ENCODE measurements at regions not wholly inside any gene's neighbourhood (a gene's known extent, or its start where the extent isn't known, plus 50 kb on each side); places are given as distances from the start of the nearest gene placed in this dataset.

DNA sequence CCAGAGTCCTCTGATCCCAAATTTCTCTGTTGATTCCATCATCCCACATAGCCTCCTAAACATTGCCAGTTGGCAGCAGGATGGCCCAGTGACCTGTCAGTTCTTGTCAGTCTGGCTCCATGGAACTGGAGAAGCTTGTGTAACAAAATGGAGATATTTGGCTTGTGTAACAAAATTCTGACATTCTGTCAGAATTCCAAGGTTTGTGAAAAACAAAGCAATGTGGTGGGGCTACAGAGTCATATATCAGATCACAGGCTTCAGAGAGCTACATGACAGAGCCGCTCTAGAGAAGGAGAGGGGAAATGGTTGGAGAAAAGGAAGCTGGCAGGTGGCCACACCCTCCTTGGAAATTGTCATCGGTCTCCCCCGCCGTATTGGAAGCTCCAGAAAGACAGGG lies 75.4 kb upstream of the MAN2A1 start:
- TF ChIP-seq CTCF (IDR thresholded peaks at IDR 0.05; ENCODE audit: low read depth, low read length): no peak
- in situ Hi-C loops (cut with HindIII; ENCODE audit: low sequenced_read_pairs): no loop called here
- no peak for DNase-seq (ENCODE audit: low read depth, low spot score)
- H3K4me3 ChIP-seq (ENCODE audit: low read depth, low read length): no peak overlapping the region

GRCh38 chr5:109612278-109612905 lies 77.3 kb upstream of the MAN2A1 start:
- in situ Hi-C loops (cut with HindIII; ENCODE audit: low sequenced_read_pairs): no loop called here
- no peak for DNase-seq (ENCODE audit: low read depth, low spot score)
- TF ChIP-seq CTCF (IDR thresholded peaks at IDR 0.05; ENCODE audit: low read depth, low read length): no peak
- no peak overlapping the region for H3K4me3 ChIP-seq (ENCODE audit: low read depth, low read length)

DNA sequence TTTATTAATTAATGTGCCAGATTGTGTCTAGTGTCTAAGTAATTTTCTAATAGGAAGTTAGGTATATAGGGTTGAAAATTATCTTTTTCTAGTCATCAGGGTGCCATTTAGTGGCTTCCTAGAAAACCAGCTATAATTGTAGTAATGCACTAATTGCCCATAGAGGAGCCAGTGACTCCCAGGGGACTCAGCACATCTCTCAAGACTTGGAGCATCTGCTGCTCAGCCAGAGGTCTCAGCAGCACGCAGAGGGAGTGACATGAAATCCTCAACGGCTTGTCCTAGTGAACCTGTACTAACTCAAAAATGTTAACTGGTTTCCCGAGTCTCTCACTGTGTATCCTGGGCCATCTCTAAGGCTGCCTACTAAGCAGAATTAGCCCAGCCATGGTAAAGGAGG lies 78.2 kb upstream of the MAN2A1 start:
- DNase-seq (ENCODE audit: low read depth, low spot score): no peak
- no peak for TF ChIP-seq CTCF (IDR thresholded peaks at IDR 0.05; ENCODE audit: low read depth, low read length)
- in situ Hi-C loops (cut with HindIII; ENCODE audit: low sequenced_read_pairs): no loop called here
- no peak overlapping the region for H3K4me3 ChIP-seq (ENCODE audit: low read depth, low read length)

- DNase-seq (ENCODE audit: low read depth, low spot score): no peak
- TF ChIP-seq CTCF (IDR thresholded peaks at IDR 0.05; ENCODE audit: low read depth, low read length): no peak
- in situ Hi-C loops (cut with HindIII; ENCODE audit: low sequenced_read_pairs): no loop called here
These were observed 78.7 kb upstream of the MAN2A1 start for GRCh38 chr5:109611061-109611460.

GRCh38 chr5:109610581-109610980 lies 79.1 kb upstream of the MAN2A1 start:
- in situ Hi-C loops (cut with HindIII; ENCODE audit: low sequenced_read_pairs): no loop called here
- TF ChIP-seq CTCF (IDR thresholded peaks at IDR 0.05; ENCODE audit: low read depth, low read length): no peak
- no peak overlapping the region for H3K4me3 ChIP-seq (ENCODE audit: low read depth, low read length)
- no peak for DNase-seq (ENCODE audit: low read depth, low spot score)

More at GRCh38 chr5:109611061-109611460, 78.7 kb upstream of the MAN2A1 start:
- no peak overlapping the region for H3K4me3 ChIP-seq (ENCODE audit: low read depth, low read length)

DNA sequence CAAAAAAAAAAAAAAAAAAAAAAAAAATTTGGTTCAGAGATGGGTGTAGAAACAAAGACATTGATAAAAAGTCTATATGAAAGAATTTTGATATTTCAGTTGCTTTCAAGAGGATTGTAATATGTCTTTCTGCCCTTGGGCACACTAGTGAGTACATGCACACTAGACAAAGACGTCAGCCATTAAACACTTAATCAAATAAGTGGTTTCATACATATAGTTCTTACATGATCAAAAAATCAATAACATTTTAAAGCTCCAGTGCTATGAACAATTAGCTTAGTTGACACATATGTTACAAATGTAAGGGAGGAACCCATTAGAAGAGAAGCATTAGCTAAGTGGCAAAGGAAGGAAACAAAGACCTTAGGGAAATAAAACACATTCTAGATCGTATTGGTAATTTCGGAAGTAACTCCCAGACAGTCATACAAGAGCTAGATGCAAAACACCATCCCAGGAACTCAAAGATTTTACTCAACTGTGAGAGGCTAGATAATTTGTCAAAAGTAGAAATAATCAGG lies 84.5 kb upstream of the MAN2A1 start:
- TF ChIP-seq CTCF (IDR thresholded peaks at IDR 0.05; ENCODE audit: low read depth, low read length): no peak
- no peak overlapping the region for H3K4me3 ChIP-seq (ENCODE audit: low read depth, low read length)
- in situ Hi-C loops (cut with HindIII; ENCODE audit: low sequenced_read_pairs): no loop called here
- DNase-seq (ENCODE audit: low read depth, low spot score): no peak

Data from astrocyte of the spinal cord (primary cell).